Skin epidermis (tissue), 12 donors: ENCODE measurements at regions not wholly inside any gene's neighbourhood (a gene's known extent, or its start where the extent isn't known, plus 50 kb on each side); places are given as distances from the start of the nearest gene placed in this dataset.

Source experiments
- H3K27ac ChIP-seq, 21 experiments: fragments of 200-600 bp; sonication (generic) in 11 of 21; one replicate each; pipeline ENCODE4 v1.5.0; 2020; ENCODE audit warnings: mild to moderate bottlenecking in 3 of 21, inconsistent platforms in 2 of 21, moderate library complexity in 2 of 21
- H3K4me3 ChIP-seq, 7 experiments: fragments of 200-600 bp; sonication (generic) in 2 of 7; one replicate each; pipeline ENCODE4 v1.5.0; 2020; ENCODE audit warnings: inconsistent platforms in 2 of 7, mild to moderate bottlenecking in 2 of 7, moderate library complexity in 1 of 7

GRCh38 chr4:65951177-65951576 lies 280.9 kb upstream of the EPHA5 start:
- no peak overlapping the region for H3K4me3 ChIP-seq
- H3K27ac ChIP-seq: no peak overlapping the region

GRCh38 chr4:65943076-65943475 lies 272.8 kb upstream of the EPHA5 start:
- H3K27ac ChIP-seq: no peak overlapping the region
- no peak overlapping the region for H3K4me3 ChIP-seq

GRCh38 chr4:65924843-65925242 lies 254.6 kb upstream of the EPHA5 start:
- H3K4me3 ChIP-seq: no peak overlapping the region
- no peak overlapping the region for H3K27ac ChIP-seq

GRCh38 chr4:65923616-65924015 lies 253.3 kb upstream of the EPHA5 start:
- Histone ChIP-seq H3K27ac (no peak overlapping the region), H3K4me3 (no peak overlapping the region)

- H3K27ac ChIP-seq: no peak overlapping the region
- no peak overlapping the region for H3K4me3 ChIP-seq
Observed at GRCh38 chr4:65921180-65921579, 250.9 kb upstream of the EPHA5 start.

GRCh38 chr4:65918872-65919271 lies 248.6 kb upstream of the EPHA5 start:
- H3K27ac ChIP-seq: no peak overlapping the region
- no peak overlapping the region for H3K4me3 ChIP-seq

- Histone ChIP-seq H3K27ac (no peak overlapping the region), H3K4me3 (no peak overlapping the region)
Observed at GRCh38 chr4:65918212-65918611, 247.9 kb upstream of the EPHA5 start.

- Histone ChIP-seq H3K4me3 (no peak overlapping the region), H3K27ac (no peak overlapping the region)
Observed at GRCh38 chr4:65917486-65917885, 247.2 kb upstream of the EPHA5 start.

GRCh38 chr4:65911720-65912119 lies 241.4 kb upstream of the EPHA5 start:
- no peak overlapping the region for H3K27ac ChIP-seq
- no peak overlapping the region for H3K4me3 ChIP-seq

- no peak overlapping the region for H3K4me3 ChIP-seq
- no peak overlapping the region for H3K27ac ChIP-seq
Observed at GRCh38 chr4:65893957-65894755, 223.9 kb upstream of the EPHA5 start.

- H3K27ac ChIP-seq: no peak overlapping the region
- H3K4me3 ChIP-seq: no peak overlapping the region
Observed at GRCh38 chr4:65893271-65893670, 223.0 kb upstream of the EPHA5 start.

GRCh38 chr4:65880594-65880993 lies 210.3 kb upstream of the EPHA5 start:
- Histone ChIP-seq H3K27ac (no peak overlapping the region), H3K4me3 (no peak overlapping the region)

- Histone ChIP-seq H3K27ac (no peak overlapping the region), H3K4me3 (no peak overlapping the region)
Observed at GRCh38 chr4:65868096-65868824, 198.0 kb upstream of the EPHA5 start.

- no peak overlapping the region for H3K27ac ChIP-seq
Observed at GRCh38 chr4:65865489-65865888, 195.2 kb upstream of the EPHA5 start.

GRCh38 chr4:65861993-65862392 lies 191.7 kb upstream of the EPHA5 start:
- Histone ChIP-seq H3K27ac (no peak overlapping the region), H3K4me3 (no peak overlapping the region)

More at GRCh38 chr4:65865489-65865888, 195.2 kb upstream of the EPHA5 start:
- no peak overlapping the region for H3K4me3 ChIP-seq

GRCh38 chr4:65845199-65845773 lies 175.0 kb upstream of the EPHA5 start:
- H3K27ac ChIP-seq: no peak overlapping the region
- no peak overlapping the region for H3K4me3 ChIP-seq

- no peak overlapping the region for H3K4me3 ChIP-seq
Observed at GRCh38 chr4:65839164-65839931, 169.1 kb upstream of the EPHA5 start.

GRCh38 chr4:65834707-65835106 lies 164.4 kb upstream of the EPHA5 start:
- no peak overlapping the region for H3K4me3 ChIP-seq
- no peak overlapping the region for H3K27ac ChIP-seq

More at GRCh38 chr4:65839164-65839931, 169.1 kb upstream of the EPHA5 start:
- no peak overlapping the region for H3K27ac ChIP-seq

- H3K27ac ChIP-seq: no peak overlapping the region
- H3K4me3 ChIP-seq: no peak overlapping the region
Observed at GRCh38 chr4:65831828-65832227, 161.5 kb upstream of the EPHA5 start.

- H3K27ac ChIP-seq: no peak overlapping the region
Observed at GRCh38 chr4:65825116-65825753, 154.9 kb upstream of the EPHA5 start.

More at GRCh38 chr4:65825116-65825753, 154.9 kb upstream of the EPHA5 start:
- no peak overlapping the region for H3K4me3 ChIP-seq
